KG1 (cell line): ENCODE measurements at regions not wholly inside any gene's neighbourhood (a gene's known extent, or its start where the extent isn't known, plus 50 kb on each side); places are given as distances from the start of the nearest gene placed in this dataset.
"Not testable (repeated sequence)": the region's sequence is repeated elsewhere in the genome, so short reads cannot be mapped to it uniquely, and the experiment has no call there.

Experiments used
- DNase-seq: peaks from one replicate; lab custom pipeline; 2025; lab: John Stamatoyannopoulos, UW

DNA sequence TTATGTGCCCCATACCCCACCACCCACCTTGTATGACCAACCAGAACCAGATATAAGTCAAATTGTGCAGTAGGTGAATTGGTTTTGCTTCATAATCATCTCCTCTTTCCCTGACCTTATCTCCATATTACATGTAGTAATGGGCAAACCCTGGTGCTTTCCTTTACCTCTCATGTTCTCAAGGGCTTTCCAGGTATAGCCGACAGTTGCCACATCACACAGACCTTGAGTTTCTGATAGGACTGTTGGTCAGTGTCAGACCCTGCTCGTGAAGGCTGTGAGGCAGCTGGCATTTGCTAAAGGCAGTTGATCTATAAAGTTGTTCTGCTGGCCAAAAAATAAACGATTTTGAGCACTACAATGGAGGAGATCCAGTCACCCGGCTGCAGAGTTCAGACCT, 145.9 kb downstream of the ALX1 start:
- no peak for DNase-seq

DNA sequence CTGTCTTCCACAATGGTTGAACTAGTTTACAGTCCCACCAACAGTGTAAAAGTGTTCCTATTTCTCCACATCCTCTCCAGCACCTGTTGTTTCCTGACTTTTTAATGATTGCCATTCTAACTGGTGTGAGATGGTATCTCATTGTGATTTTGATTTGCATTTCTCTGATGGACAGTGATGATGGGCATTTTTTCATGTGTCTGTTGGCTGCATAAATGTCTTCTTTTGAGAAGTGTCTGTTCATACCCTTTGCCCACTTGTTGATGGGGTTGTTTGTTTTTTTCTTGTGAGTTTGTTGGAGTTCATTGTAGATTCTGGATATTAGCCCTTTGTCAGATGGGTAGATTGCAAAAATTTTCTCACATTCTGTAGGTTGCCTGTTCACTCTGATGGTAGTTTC, 153.1 kb downstream of the ALX1 start:
- DNase-seq = not testable (repeated sequence)

DNA sequence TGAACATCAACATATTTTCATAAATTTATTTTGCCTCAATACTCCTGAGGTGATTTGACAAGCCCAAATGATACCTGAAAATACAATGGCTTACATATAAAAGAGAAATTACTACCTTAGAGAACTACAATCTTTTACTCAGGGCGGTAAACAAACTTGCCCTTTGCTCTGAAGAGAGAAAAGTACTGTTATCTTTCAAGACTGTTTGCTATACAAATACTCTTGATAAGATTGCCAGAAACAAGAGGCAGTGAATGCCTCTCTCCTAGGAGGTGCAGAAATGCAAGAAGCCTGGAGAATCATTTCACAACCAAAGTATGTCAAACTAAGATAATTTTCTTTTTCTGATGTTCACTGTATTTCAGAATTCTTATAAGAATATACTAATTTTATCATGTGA, 160.3 kb downstream of the ALX1 start:
- DNase-seq = no peak

- no peak for DNase-seq
These were observed 161.0 kb downstream of the ALX1 start for GRCh38 chr12:85441025-85441424.

DNA sequence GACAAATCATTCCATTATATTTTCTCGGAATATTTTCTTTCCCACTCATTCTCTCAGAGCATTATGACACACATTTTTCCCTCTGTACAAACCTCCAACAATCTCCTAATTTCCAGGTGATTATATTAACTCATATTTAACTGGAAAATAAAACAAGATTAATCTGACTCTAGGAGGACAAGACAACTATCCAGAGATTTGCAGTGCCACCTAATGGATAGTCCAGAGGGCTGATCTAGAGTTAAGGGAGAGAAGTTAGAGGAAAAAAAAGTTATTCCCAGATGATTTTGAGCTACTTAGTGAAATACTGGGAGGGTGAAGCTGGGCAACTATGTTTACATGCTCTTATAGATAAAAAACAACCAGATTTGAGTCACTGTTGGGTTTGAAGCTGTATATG, 161.7 kb downstream of the ALX1 start:
- DNase-seq = no peak

DNA sequence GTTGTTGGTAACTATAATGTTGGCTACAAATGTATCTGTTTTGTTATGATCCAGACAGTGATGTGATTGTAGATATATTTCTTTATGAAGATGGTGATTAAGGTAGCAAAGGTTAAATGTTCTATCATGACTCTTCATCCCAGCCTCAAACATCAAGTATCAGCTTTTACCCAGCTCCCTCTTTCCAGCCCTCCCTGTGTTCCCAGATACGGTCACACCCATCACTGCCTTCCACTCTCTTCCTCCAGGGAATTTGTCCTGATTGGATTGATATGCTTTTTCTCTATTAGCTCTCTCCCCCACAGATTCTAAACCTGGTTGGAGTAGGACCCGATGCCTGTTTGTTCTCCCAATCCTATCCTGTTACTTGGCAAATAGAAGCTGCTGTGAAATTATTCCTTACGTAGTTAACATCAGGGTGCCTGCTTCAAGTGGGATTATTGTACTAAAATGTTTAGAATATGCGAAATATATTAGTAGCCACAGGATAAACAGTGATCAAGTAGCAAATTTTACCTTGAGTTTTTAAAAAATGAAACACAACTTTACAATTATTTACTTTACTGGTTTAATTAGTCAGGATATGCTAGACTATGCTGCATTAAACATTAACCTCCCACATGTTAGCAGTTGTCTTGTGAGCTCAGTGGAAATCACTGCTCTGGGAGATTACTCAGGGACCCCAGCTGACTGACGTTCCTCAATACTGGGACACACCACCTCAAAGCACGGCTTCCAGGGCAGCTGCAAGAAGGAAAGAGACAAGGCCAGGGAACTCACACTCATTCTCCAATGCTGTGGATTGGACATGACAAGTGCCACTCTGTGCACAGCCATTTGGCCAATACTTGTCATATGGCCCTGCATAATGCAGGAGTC, 165.3 kb downstream of the ALX1 start:
- no peak for DNase-seq

- no peak for DNase-seq
These were observed 168.0 kb downstream of the ALX1 start for GRCh38 chr12:85448031-85448430.

- DNase-seq = no peak
These were observed 168.6 kb downstream of the ALX1 start for GRCh38 chr12:85448548-85449139.

DNA sequence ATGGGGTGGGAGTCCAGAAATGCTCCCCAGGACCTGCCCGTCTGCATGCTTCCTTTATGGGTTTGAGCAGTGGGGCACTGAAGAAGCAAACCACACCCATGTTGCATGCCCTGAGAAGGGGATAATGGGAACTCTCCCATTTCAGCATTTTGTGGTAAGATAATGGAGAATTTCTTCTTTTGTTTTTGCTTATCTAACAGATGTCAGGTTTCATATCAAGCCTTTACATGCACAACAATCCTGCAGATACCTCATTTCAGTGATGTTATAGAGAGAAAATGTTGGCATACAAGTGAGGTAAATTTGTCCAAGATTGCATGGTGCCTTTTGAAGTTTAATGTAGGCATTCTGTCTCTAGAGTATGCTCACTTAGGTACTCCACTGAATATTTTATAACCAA, 177.0 kb downstream of the ALX1 start:
- no peak for DNase-seq

- no peak for DNase-seq
These were observed 181.1 kb downstream of the ALX1 start for GRCh38 chr12:85461127-85461526.

DNA sequence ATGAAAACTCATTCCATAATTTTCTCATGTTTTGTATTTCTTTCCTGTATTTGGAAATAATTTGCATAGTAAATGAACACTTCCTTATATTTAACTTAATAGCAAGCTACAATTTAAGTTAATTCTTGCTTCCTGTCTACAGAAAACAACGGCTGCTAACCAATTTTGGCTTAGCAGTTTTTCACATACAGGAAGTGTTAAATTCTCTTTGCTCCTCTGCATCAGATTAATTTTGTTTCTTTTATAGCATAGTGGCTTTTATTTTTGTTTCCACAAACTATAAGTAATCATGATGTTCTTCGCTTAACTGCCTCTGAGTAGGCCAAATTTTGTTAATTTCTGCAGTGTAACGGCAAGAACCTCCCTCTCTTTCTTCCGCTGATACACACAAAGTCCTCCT, 182.9 kb downstream of the ALX1 start:
- no peak for DNase-seq

DNA sequence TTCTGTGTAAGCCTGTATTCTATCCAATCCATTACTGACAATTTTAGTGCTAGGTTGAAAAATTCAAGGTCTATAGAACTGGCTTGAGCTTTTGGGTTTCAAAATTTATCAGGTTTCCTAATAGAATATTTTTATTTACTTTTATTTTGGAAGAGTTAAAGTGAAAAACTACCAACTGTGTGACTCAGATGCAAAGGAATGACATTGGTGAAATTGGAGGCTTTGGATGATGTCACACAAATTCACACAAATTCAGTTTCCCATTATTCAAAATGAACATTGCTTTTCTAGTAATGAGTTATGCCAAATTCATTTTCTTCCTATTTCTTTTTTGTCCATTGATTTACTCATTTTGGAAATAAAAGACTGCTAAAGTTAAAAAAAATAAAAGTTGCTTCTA, 186.9 kb downstream of the ALX1 start:
- DNase-seq = no peak

DNA sequence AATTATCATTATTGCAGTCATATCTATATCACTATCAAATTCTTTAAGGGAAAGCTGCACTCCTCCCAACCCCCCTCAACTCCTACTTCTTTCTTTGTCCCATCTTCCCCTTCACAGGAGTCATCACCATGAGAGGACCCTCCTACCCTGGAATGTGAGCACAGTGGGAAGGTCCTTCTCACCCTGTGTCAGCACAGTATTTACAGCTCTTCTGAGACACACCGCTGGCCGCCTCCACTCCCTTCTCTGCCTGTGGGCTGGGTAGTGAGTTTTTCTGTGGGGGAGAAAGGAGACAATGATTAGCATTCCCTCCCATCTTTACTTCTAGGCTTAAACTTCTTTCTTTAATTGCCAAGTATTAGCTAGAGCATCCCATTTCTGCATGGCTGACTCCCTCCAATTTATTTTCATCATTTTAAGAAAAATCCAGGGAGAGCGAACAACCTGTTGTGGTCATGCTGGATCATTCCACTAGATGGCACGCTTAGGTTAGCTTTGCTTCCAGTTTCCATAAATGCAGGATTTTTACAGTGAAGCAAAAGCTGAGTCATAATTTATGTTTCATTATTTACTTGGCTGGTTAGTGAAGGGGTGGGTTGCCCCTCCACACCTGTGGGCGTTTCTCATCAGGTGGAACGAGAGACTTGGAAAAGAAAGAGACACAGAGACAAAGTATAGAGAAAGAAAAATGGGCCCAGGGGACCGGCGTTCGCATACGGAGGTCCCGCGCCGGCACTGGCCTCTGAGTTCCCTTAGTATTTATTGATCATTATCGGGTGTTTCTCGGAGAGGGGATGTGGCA, 188.5 kb downstream of the ALX1 start:
- peak; percentile 42 for DNase-seq

- DNase-seq = not testable (repeated sequence)
These were observed 189.4 kb downstream of the ALX1 start for GRCh38 chr12:85469158-85470086.

- DNase-seq = not testable (repeated sequence)
These were observed 195.3 kb downstream of the ALX1 start for GRCh38 chr12:85475277-85475676.

- no peak for DNase-seq
These were observed 196.7 kb downstream of the ALX1 start for GRCh38 chr12:85476756-85477155.

DNA sequence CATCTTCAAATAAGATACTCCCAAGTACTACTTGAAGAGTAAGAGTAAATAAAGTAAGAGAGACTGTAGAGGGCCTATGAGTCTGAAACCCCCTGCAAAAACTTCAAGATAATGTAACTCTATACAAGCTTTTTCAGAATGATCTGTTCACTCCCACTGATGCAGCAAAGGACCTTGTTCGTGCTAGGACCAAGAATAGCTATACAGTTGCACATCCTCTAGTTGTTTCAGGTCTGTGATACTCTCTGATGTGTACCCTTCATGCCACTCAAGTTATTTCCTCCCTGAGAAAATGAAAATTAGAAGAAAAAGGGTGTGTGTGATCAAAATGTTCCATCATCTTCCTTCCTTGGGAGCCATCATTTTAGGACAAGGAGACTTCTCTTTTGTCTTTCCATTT, 204.4 kb downstream of the ALX1 start:
- DNase-seq = no peak

- DNase-seq = no peak
These were observed 209.2 kb downstream of the ALX1 start for GRCh38 chr12:85489194-85489593.

DNA sequence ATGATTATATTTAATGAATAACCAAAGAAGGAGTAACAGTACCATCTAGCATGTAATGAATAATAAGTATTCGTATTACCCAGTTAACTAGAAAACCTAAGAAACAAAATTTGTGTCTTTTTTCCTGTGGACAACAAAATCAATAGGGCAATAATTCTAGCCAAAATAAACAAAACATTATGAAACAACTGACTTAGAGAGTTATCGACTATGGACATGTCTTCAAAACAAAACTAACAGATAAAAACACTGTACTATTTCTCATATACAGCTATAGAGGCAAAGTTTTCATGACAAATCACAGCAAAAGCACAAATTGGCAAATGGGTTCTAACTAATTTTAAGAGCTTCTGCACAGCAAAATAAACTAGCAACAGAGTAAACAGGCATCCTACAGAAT, 224.1 kb downstream of the ALX1 start:
- DNase-seq = no peak

DNA sequence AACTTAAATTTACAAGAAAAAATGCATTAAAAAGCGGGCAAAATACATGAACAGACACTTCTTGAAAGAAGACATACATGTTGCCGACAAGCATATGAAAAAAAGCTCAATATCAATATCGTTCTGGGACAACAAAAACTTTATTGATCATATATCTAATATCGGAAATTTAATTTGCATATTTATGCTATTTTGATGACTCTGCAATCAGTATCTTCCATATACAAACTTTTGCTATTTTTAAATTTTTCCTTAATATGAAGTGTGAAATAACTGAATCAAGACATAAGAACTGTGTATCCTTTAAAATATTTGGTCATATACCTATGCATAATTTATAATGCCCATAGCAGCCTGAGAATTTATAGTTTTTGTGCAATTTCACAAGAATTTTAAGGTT, 224.6 kb downstream of the ALX1 start:
- no peak for DNase-seq

DNA sequence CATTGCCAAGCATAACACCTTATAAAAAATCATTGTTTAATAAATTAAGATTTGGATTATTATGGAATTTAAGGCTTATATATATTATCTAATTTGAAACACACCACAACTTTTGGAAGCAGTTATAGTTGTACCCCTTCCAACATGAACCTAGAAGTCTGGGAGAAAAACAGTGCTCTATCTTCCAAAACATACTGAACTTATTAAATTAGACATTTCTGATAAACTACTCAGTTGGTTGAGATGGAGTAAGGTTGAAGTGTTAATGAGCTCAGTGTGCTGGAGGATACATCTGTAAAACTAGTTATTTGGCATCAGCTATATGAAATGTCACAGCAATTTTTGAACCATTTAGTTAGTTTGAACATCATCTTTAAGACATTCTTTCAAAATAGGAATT, 227.4 kb downstream of the ALX1 start:
- no peak for DNase-seq
